PC-3 (cell line): ENCODE measurements at regions not wholly inside any gene's neighbourhood (a gene's known extent, or its start where the extent isn't known, plus 50 kb on each side); places are given as distances from the start of the nearest gene placed in this dataset.

Experiments
- ATAC-seq: fragments of 200-7000 bp; cut with Tn5 transposase; 2 replicates; pipeline ENCODE4 v1.9.1; 2020; ENCODE audit warnings: mild to moderate bottlenecking, moderate library complexity
- BruUV-seq: library from RNA; stranded (reverse); fragments of 400-500 nt; replicated peaks from 2 replicates; lab custom pipeline; 2021; lab: Mats Ljungman, UMichigan
- CTCF ChIA-PET: fragments of 300-600 bp; sonication (Branson Sonifier 250); formaldehyde crosslinking; loops from one replicate; lab custom pipeline; 2022; ENCODE audit warnings: antibody characterized with exemption; lab: Charles Lee
- POLR2A ChIA-PET: fragments of 300-600 bp; sonication (Branson Sonifier 250); formaldehyde crosslinking; loops from one replicate; lab custom pipeline; 2022; ENCODE audit warnings: antibody characterized with exemption; ENCODE audit not compliant: unreplicated experiment; lab: Charles Lee
- DNase-seq: peaks from one replicate; pipeline ENCODE4 v3.0.0-alpha.2; 2015
- H2AFZ ChIP-seq: fragments of 300-600 bp; sonication (generic); 2 replicates; pipeline ENCODE4 v1.6.0; 2016; ENCODE audit warnings: antibody characterized with exemption, low read length
- H3F3A ChIP-seq: fragments of 300-600 bp; sonication (generic); one replicate; pipeline ENCODE4 v1.6.0; 2017; ENCODE audit warnings: antibody characterized with exemption, low read length, control low read depth, mild to moderate bottlenecking; ENCODE audit not compliant: unreplicated experiment
- H3K27ac ChIP-seq: fragments of 300-600 bp; sonication (generic); 2 replicates; pipeline ENCODE4 v1.5.1; 2016; ENCODE audit warnings: mild to moderate bottlenecking, low read length
- H3K27me3 ChIP-seq: fragments of 300-600 bp; sonication (generic); 2 replicates; pipeline ENCODE4 v1.6.1; 2016; ENCODE audit warnings: low read length, mixed read lengths
- H3K36me3 ChIP-seq: fragments of 300-600 bp; sonication (generic); 2 replicates; pipeline ENCODE4 v1.6.1; 2016; ENCODE audit warnings: low read depth, mixed run types, low read length, mixed read lengths
- H3K4me1 ChIP-seq: fragments of 300-600 bp; sonication (generic); 2 replicates; pipeline ENCODE4 v1.5.1; 2016; ENCODE audit warnings: low read length; ENCODE audit not compliant: insufficient read depth
- H3K4me2 ChIP-seq: fragments of 300-600 bp; sonication (generic); 2 replicates; pipeline ENCODE4 v1.6.0; 2016; ENCODE audit warnings: low read length
- H3K4me3 ChIP-seq: fragments of 300-600 bp; sonication (generic); 2 replicates; pipeline ENCODE4 v1.5.1; 2016; ENCODE audit warnings: mild to moderate bottlenecking, low read length, mixed read lengths
- H3K79me2 ChIP-seq: fragments of 300-600 bp; sonication (generic); 2 replicates; pipeline ENCODE4 v1.6.1; 2017; ENCODE audit warnings: low read length, mixed read lengths
- H3K9ac ChIP-seq: fragments of 300-600 bp; sonication (generic); 2 replicates; pipeline ENCODE4 v1.6.0; 2016; ENCODE audit warnings: mild to moderate bottlenecking, low read length
- H3K9me2 ChIP-seq: fragments of 300-600 bp; sonication (generic); replicated peaks from 2 replicates; pipeline ENCODE4 v1.6.1; 2016; ENCODE audit warnings: mixed run types, low read length, mixed read lengths
- H3K9me3 ChIP-seq: fragments of 300-600 bp; sonication (generic); 2 replicates; pipeline ENCODE4 v1.6.1; 2016; ENCODE audit warnings: low read length, mixed read lengths
- H4K20me1 ChIP-seq: fragments of 300-600 bp; sonication (generic); 2 replicates; pipeline ENCODE4 v1.6.1; 2016; ENCODE audit warnings: low read length, mixed read lengths
- EZH2 ChIP-seq: fragments of 300-600 bp; sonication (generic); IDR thresholded peaks from one replicate; pipeline ENCODE4 v1.6.1; 2017; ENCODE audit warnings: antibody characterized with exemption, mild to moderate bottlenecking, low read length; ENCODE audit not compliant: unreplicated experiment
- EZH2phosphoT487 ChIP-seq: fragments of 300-600 bp; sonication (generic); IDR thresholded peaks from 2 replicates; pipeline ENCODE4 v1.6.1; 2018; ENCODE audit warnings: mild to moderate bottlenecking, antibody characterized with exemption, low read length, borderline replicate concordance
- intact Hi-C: fragments of 100-400 bp; cut with micrococcal nuclease; formaldehyde crosslinking; loops from 2 replicates; pipeline ENCODE4 v1.9.0; 2023
- TF ChIP-seq, protein P1 (sequence below): fragments of 300-600 bp; sonication (generic); conservative IDR thresholded peaks from 2 replicates; pipeline ENCODE4 v1.5.1; 2017; ENCODE audit warnings: antibody characterized with exemption, low read depth, mild to moderate bottlenecking, low read length

DNA sequence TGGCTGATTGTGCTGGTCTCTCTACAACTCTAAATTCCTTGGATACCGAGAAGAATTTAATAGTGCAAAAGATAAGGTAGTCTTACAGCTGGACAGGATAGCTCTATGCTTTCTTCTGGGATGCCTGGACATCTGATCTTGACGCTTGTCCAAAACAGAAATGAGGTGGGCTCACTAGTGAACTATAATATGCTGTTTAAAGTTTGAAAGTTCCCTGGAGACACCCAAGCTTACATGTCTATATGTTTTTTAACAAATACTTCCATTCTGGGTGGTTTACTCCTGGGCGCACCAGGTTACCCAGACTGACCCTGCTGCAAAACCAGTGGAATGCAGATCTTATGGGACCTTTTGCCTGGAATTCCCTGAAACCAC, 702.1 kb upstream of the COBL start:
- no peak overlapping the region for H3K27ac ChIP-seq
- H3K79me2 ChIP-seq, result no peaks in the 10 kb centered on the region
- no peak overlapping the region for H3K4me2 ChIP-seq
- H3K27me3 ChIP-seq, result no peaks in the 10 kb centered on the region
- ATAC-seq (no peak), DNase-seq (no peak)
- H4K20me1 ChIP-seq, result no peaks in the 10 kb centered on the region
- no peaks in the 10 kb centered on the region for H3K36me3 ChIP-seq
- TF ChIP-seq, protein P1, sequence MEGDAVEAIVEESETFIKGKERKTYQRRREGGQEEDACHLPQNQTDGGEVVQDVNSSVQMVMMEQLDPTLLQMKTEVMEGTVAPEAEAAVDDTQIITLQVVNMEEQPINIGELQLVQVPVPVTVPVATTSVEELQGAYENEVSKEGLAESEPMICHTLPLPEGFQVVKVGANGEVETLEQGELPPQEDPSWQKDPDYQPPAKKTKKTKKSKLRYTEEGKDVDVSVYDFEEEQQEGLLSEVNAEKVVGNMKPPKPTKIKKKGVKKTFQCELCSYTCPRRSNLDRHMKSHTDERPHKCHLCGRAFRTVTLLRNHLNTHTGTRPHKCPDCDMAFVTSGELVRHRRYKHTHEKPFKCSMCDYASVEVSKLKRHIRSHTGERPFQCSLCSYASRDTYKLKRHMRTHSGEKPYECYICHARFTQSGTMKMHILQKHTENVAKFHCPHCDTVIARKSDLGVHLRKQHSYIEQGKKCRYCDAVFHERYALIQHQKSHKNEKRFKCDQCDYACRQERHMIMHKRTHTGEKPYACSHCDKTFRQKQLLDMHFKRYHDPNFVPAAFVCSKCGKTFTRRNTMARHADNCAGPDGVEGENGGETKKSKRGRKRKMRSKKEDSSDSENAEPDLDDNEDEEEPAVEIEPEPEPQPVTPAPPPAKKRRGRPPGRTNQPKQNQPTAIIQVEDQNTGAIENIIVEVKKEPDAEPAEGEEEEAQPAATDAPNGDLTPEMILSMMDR, result no peak
- TF ChIP-seq EZH2phosphoT487, result no peak
- TF ChIP-seq EZH2, result no peak
- BruUV-seq, result no TSS peak
- no peak overlapping the region for H3K9ac ChIP-seq
- intact Hi-C loops, result no loop called here
- no peaks in the 10 kb centered on the region for H3F3A ChIP-seq
- H3K9me2 ChIP-seq, result no peaks in the 10 kb centered on the region
- CTCF ChIA-PET, result no interaction called here
- no peaks in the 10 kb centered on the region for H3K4me1 ChIP-seq
- H3K4me3 ChIP-seq, result no peak overlapping the region
- H2AFZ ChIP-seq, result no peak overlapping the region
- H3K9me3 ChIP-seq, result no peaks in the 10 kb centered on the region
- POLR2A ChIA-PET, result no interaction called here

DNA sequence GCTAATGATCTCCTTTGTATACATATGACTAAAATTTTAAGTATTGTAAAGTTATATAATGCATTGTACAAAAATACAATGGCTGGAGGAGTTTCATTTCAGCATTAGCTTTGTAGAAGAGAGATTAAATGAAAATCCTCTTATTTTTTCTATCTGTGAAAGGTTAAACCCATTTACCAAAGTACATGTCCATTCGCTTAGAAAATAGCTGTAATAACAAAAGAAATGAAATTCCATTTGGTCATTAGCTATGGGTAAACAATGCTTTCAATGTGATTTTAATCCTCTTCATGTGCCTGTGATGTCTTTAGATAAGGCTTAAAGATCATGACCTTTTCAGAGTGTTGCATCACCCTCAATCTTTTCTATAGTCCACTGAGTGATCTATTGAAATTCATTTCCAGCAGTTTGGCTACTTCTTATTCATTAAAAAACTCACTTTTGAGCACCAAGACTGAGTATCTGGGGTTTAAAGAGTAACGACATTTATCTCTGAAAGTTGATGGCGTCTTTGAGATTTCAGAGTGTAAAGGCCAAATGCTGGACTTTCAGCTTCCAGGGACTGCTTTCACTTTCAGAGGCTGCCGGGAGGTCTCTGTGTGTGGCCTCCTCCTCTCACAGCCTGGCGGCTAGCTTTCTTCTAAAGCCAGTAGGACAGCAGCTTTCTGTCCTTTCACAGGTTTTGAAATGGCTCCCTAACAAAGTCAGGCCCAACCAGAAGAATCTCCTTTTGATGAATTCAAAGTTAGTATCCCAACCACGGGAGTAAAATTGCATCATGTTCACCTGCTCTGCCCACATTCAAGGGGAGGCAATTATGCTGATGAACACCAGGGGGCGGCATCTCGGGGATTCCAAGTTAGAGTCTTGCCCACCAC, 701.4 kb upstream of the COBL start:
- no TSS peak for BruUV-seq
- Histone ChIP-seq H3K4me1 (no peaks in the 10 kb centered on the region), H3F3A (no peaks in the 10 kb centered on the region), H2AFZ (no peak overlapping the region), H3K9me2 (no peaks in the 10 kb centered on the region), H3K9ac (no peak overlapping the region), H3K9me3 (no peaks in the 10 kb centered on the region), H3K4me2 (peak overlapping the region; percentile 9; the same call in 1 of the 2 replicates), H3K27ac (no peak overlapping the region), H3K79me2 (no peaks in the 10 kb centered on the region), H3K27me3 (no peaks in the 10 kb centered on the region), H3K4me3 (no peak overlapping the region), H4K20me1 (no peaks in the 10 kb centered on the region), H3K36me3 (no peaks in the 10 kb centered on the region)
- intact Hi-C loops, result no loop called here
- no peak for ATAC-seq
- TF ChIP-seq, protein P1, result peak; percentile 55
- TF ChIP-seq EZH2phosphoT487, result no peak
- CTCF ChIA-PET, result no interaction called here
- POLR2A ChIA-PET, result no interaction called here
- DNase-seq, result peak; percentile 24

DNA sequence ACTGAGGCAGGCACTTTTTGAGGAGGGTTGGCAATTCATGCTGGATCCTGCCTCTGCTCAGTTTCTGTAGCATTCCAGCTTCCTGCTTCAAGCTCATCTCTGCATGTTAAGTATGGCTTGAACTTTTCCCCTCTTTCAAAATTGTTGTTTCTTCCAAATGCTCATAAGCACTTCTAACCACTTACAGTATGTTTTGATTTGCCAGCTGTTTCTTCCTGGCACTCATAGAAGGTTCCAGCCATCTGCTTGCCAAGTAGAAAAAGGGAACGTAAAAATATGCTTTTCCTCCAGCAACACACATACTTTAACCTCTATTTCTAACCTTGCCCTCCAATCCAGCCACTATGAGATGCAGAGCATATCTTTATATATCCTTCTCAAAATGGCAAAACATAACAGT, 692.6 kb upstream of the COBL start:
- no TSS peak for BruUV-seq
- H3K79me2 ChIP-seq, result no peaks in the 10 kb centered on the region
- intact Hi-C loops, result no loop called here

More for the DNA sequence above, 692.6 kb upstream of the COBL start:
- no peak overlapping the region for H3K4me3 ChIP-seq
- no peaks in the 10 kb centered on the region for H3K9me2 ChIP-seq
- DNase-seq (no peak), ATAC-seq (no peak)
- H3K27ac ChIP-seq, result no peak overlapping the region
- H3K9me3 ChIP-seq, result no peaks in the 10 kb centered on the region
- ChIA-PET POLR2A (no interaction called here), CTCF (no interaction called here)
- no peak overlapping the region for H3K9ac ChIP-seq
- H3K27me3 ChIP-seq, result no peaks in the 10 kb centered on the region
- no peaks in the 10 kb centered on the region for H4K20me1 ChIP-seq
- no peaks in the 10 kb centered on the region for H3K4me1 ChIP-seq
- H3F3A ChIP-seq, result no peaks in the 10 kb centered on the region
- H3K4me2 ChIP-seq, result no peak overlapping the region
- H2AFZ ChIP-seq, result no peak overlapping the region
- H3K36me3 ChIP-seq, result no peaks in the 10 kb centered on the region
- TF ChIP-seq EZH2phosphoT487, result no peak
- TF ChIP-seq, protein P1, result no peak
- no peak for TF ChIP-seq EZH2
